H9 (cell line): ENCODE measurements at regions not wholly inside any gene's neighbourhood (a gene's known extent, or its start where the extent isn't known, plus 50 kb on each side); places are given as distances from the start of the nearest gene placed in this dataset.

Source experiments
- DNase-seq: peaks from one replicate; pipeline ENCODE4 v3.0.0-alpha.2; 2017
- H2AFZ ChIP-seq: one replicate; pipeline ENCODE4 v1.6.1; 2013; ENCODE audit warnings: mild to moderate bottlenecking, low read length, control low read depth, moderate library complexity
- H2AK5ac ChIP-seq: 2 replicates; pipeline ENCODE4 v1.6.1; 2013; ENCODE audit warnings: low read length, control low read depth, mixed read lengths; ENCODE audit not compliant: insufficient read length
- H2BK120ac ChIP-seq: one replicate; pipeline ENCODE4 v1.6.1; 2013; ENCODE audit warnings: low read depth, mild to moderate bottlenecking, low read length, control low read depth, inconsistent platforms; ENCODE audit not compliant: poor library complexity, severe bottlenecking
- H2BK12ac ChIP-seq: 2 replicates; pipeline ENCODE4 v1.6.1; 2013; ENCODE audit warnings: low read length, control low read depth, mixed read lengths, low read depth; ENCODE audit not compliant: insufficient read length
- H2BK15ac ChIP-seq: 2 replicates; pipeline ENCODE4 v1.6.1; 2013; ENCODE audit warnings: low read depth, low read length, control low read depth
- H2BK20ac ChIP-seq: one replicate; pipeline ENCODE4 v1.6.1; 2013; ENCODE audit warnings: low read depth, mild to moderate bottlenecking, low read length, control low read depth, inconsistent platforms; ENCODE audit not compliant: poor library complexity, severe bottlenecking
- H2BK5ac ChIP-seq: 2 replicates; pipeline ENCODE4 v1.6.1; 2013; ENCODE audit warnings: low read length, control low read depth, mixed read lengths; ENCODE audit not compliant: insufficient read length
- H3K14ac ChIP-seq: 2 replicates; pipeline ENCODE4 v1.6.1; 2013; ENCODE audit warnings: low read length, control low read depth; ENCODE audit not compliant: insufficient read depth
- H3K18ac ChIP-seq: 2 replicates; pipeline ENCODE4 v1.6.1; 2013; ENCODE audit warnings: low read depth, mild to moderate bottlenecking, mixed read lengths, low read length, control low read depth; ENCODE audit not compliant: insufficient read length
- H3K23ac ChIP-seq: 2 replicates; pipeline ENCODE4 v1.6.1; 2013; ENCODE audit warnings: low read length, control low read depth, mixed read lengths, low read depth; ENCODE audit not compliant: insufficient read length
- H3K23me2 ChIP-seq: 2 replicates; pipeline ENCODE4 v1.6.1; 2013; ENCODE audit warnings: low read depth, mild to moderate bottlenecking, mixed read lengths, low read length, control low read depth; ENCODE audit not compliant: insufficient read length, poor library complexity, severe bottlenecking
- H3K27ac ChIP-seq: 2 replicates; pipeline ENCODE4 v1.5.1; 2013; ENCODE audit warnings: low read length, control low read depth, mixed read lengths, low read depth; ENCODE audit not compliant: insufficient read length
- H3K27me3 ChIP-seq: 2 replicates; pipeline ENCODE4 v1.6.1; 2013; ENCODE audit warnings: low read length, control low read depth, inconsistent platforms; ENCODE audit not compliant: insufficient read depth
- H3K4ac ChIP-seq: 2 replicates; pipeline ENCODE4 v1.6.1; 2013; ENCODE audit warnings: low read depth, mild to moderate bottlenecking, control low read depth, inconsistent platforms, low read length, moderate library complexity
- H3K4me1 ChIP-seq: 2 replicates; pipeline ENCODE4 v1.6.1; 2013; ENCODE audit warnings: low read length, control low read depth, inconsistent platforms; ENCODE audit not compliant: insufficient read depth
- H3K4me2 ChIP-seq: 2 replicates; pipeline ENCODE4 v1.6.1; 2013; ENCODE audit warnings: low read length, control low read depth, mixed read lengths; ENCODE audit not compliant: insufficient read length, insufficient read depth
- H3K56ac ChIP-seq: 2 replicates; pipeline ENCODE4 v1.6.1; 2013; ENCODE audit warnings: low read depth, mild to moderate bottlenecking, mixed read lengths, low read length, control low read depth; ENCODE audit not compliant: insufficient read length
- H3K79me1 ChIP-seq: 2 replicates; pipeline ENCODE4 v1.6.1; 2013; ENCODE audit warnings: low read depth, mild to moderate bottlenecking, moderate library complexity, low read length, control low read depth, inconsistent platforms; ENCODE audit not compliant: insufficient read depth, poor library complexity, severe bottlenecking
- H3K79me2 ChIP-seq: 2 replicates; pipeline ENCODE4 v1.6.1; 2013; ENCODE audit warnings: low read length, control low read depth, inconsistent platforms; ENCODE audit not compliant: insufficient read depth
- H3K9ac ChIP-seq: 2 replicates; pipeline ENCODE4 v1.6.1; 2013; ENCODE audit warnings: low read length, control low read depth, mixed read lengths; ENCODE audit not compliant: insufficient read length; ENCODE audit errors: extremely low read depth
- H3K9me3 ChIP-seq: one replicate; pipeline ENCODE4 v1.6.1; 2013; ENCODE audit warnings: low read depth, low read length, inconsistent platforms; ENCODE audit not compliant: control insufficient read depth
- H3T11ph ChIP-seq: one replicate; pipeline ENCODE4 v1.6.1; 2013; ENCODE audit warnings: mild to moderate bottlenecking, low read length, control low read depth, inconsistent platforms
- H4K20me1 ChIP-seq: one replicate; pipeline ENCODE4 v1.6.1; 2013; ENCODE audit not compliant: control insufficient read depth, insufficient read length, insufficient read depth
- H4K5ac ChIP-seq: 2 replicates; pipeline ENCODE4 v1.6.1; 2013; ENCODE audit warnings: low read depth, mild to moderate bottlenecking, mixed read lengths, low read length, control low read depth; ENCODE audit not compliant: insufficient read length
- H4K8ac ChIP-seq: replicated peaks from 2 replicates; pipeline ENCODE4 v1.6.1; 2013; ENCODE audit warnings: low read length, control low read depth, mixed read lengths, low read depth; ENCODE audit not compliant: insufficient read length
- H4K91ac ChIP-seq: 2 replicates; pipeline ENCODE4 v1.6.1; 2013; ENCODE audit warnings: low read depth, mild to moderate bottlenecking, moderate library complexity, mixed read lengths, low read length, control low read depth; ENCODE audit not compliant: insufficient read length
- H3K27ac Mint-ChIP-seq, 3 experiments: 2 replicates in 2 of 3; 3 replicates in 1 of 3; pipeline ENCODE4 v1.8.0; 2020 to 2021; ENCODE audit warnings: mixed read lengths in 3 of 3, mild to moderate bottlenecking in 1 of 3, moderate library complexity in 1 of 3
- H3K27me3 Mint-ChIP-seq: 2 replicates; pipeline ENCODE4 v1.8.0; 2021; ENCODE audit warnings: low read depth, mild to moderate bottlenecking, moderate library complexity, mixed read lengths
- H3K36me3 Mint-ChIP-seq, 3 experiments: 2 replicates in 2 of 3; 3 replicates in 1 of 3; pipeline ENCODE4 v1.8.0; 2020 to 2021; ENCODE audit warnings: low read depth in 3 of 3, mixed read lengths in 3 of 3; ENCODE audit not compliant: insufficient read depth in 1 of 3
- H3K4me1 Mint-ChIP-seq, 2 experiments: 2 replicates each; pipeline ENCODE4 v1.8.0; 2020; ENCODE audit warnings: mixed read lengths in 2 of 2
- H3K4me3 Mint-ChIP-seq, 2 experiments: 2 replicates in 1 of 2; 3 replicates in 1 of 2; pipeline ENCODE4 v1.8.0; 2020 to 2021; ENCODE audit warnings: mild to moderate bottlenecking in 2 of 2, mixed read lengths in 2 of 2, moderate library complexity in 1 of 2
- H3K9me3 Mint-ChIP-seq, 2 experiments: 2 replicates in 1 of 2; 3 replicates in 1 of 2; pipeline ENCODE4 v1.8.0; 2020; ENCODE audit warnings: mild to moderate bottlenecking in 2 of 2, mixed read lengths in 2 of 2, moderate library complexity in 1 of 2
- CTCF ChIP-seq: fragments of 200-600 bp; sonication (generic); conservative IDR thresholded peaks from 3 replicates; pipeline ENCODE4 v1.8.0; 2021; ENCODE audit warnings: antibody characterized with exemption, mild to moderate bottlenecking
- WGBS: extraction: QIAGEN DNeasy Blood & Tissue Kit; methylation state at CpG from one replicate; pipeline ENCODE4 v1.1.7; 2013; ENCODE audit warnings: missing lambda C conversion rate, low lambda C conversion rate, mixed read lengths; ENCODE audit not compliant: insufficient read length; ENCODE audit errors: extremely low coverage; 5-methylcytosine and 5-hydroxymethylcytosine counted together

GRCh38 chr5:136631186-136631585, 265.8 kb upstream of the TRPC7 start:
- Mint-ChIP-seq H3K27me3 (no peaks in the 10 kb centered on the region), H3K4me3 (no peak overlapping the region), H3K9me3 (no peaks in the 10 kb centered on the region), H3K36me3 (no peaks in the 10 kb centered on the region), H3K27ac (no peak overlapping the region; a peak in 1 of 7 replicates), H3K4me1 (no peaks in the 10 kb centered on the region; a peak in 1 of 4 replicates)
- Histone ChIP-seq H3K79me2 (no peaks in the 10 kb centered on the region), H4K91ac (no peak overlapping the region), H3K27me3 (no peaks in the 10 kb centered on the region), H3K23me2 (no peaks in the 10 kb centered on the region), H3K27ac (no peak overlapping the region), H2BK20ac (no peak overlapping the region), H3K4me2 (no peak overlapping the region), H3K18ac (no peak overlapping the region), H3K14ac (no peak overlapping the region), H3K9ac (no peak overlapping the region), H3K23ac (no peak overlapping the region), H4K20me1 (no peaks in the 10 kb centered on the region), H2BK120ac (no peak overlapping the region), H2BK12ac (no peak overlapping the region), H2BK15ac (no peak overlapping the region), H3K56ac (no peak overlapping the region), H3K4ac (no peak overlapping the region), H4K5ac (no peak overlapping the region), H3K9me3 (no peaks in the 10 kb centered on the region), H3K4me1 (peaks cover 2% of the 10 kb centered on the region; the same call in 1 of the 2 replicates), H4K8ac (no peak overlapping the region), H3K79me1 (no peaks in the 10 kb centered on the region), H2AFZ (no peak overlapping the region), H2AK5ac (no peak overlapping the region), H2BK5ac (no peak overlapping the region), H3T11ph (no peak overlapping the region)
- DNase-seq: no peak
- no peak for TF ChIP-seq CTCF
- WGBS: no CpG with 5 or more reads among the region's 1 CpG
